ENCODE measurements at regions not wholly inside any gene's neighbourhood (a gene's known extent, or its start where the extent isn't known, plus 50 kb on each side); places are given as distances from the start of the nearest gene placed in this dataset.

DNA sequence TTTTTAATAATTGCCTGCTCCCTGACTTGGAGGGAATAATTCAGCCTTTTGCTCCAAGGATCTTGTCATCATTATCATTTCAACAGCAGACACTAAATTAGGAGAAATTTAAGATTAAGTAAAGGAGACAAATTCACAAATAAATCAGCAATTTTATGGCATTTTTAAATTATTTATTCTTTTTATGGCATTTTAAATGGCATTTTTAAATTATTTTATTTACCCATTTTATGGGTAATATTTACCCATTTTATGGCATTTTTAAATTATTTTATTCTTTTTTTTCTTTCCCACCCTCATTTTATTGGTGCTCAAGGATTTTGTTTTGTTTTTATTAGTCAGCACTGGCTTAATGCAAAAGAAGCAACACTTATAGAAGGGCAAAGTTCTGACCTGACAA lies 1201.0 kb upstream of the SORCS1 start:
- Histone ChIP-seq H3K27me3 (ENCODE audit: low read length) (no peaks in the 10 kb centered on the region), H3K36me3 (ENCODE audit: low read depth, low read length) (no peaks in the 10 kb centered on the region), H2AFZ (ENCODE audit: low read length) (no peak overlapping the region), H3K9me2 (replicated peaks; ENCODE audit: low read length) (no peaks in the 10 kb centered on the region), H4K20me1 (ENCODE audit: low read length) (no peaks in the 10 kb centered on the region), H3F3A (ENCODE audit: low read length, unreplicated experiment) (no peaks in the 10 kb centered on the region), H3K4me2 (ENCODE audit: low read length) (no peak overlapping the region), H3K79me2 (ENCODE audit: low read length) (no peaks in the 10 kb centered on the region), H3K4me1 (ENCODE audit: insufficient read depth, low read length) (peaks cover 4% of the 10 kb centered on the region), H3K9me3 (ENCODE audit: low read length) (no peaks in the 10 kb centered on the region), H3K4me3 (ENCODE audit: low read length) (no peak overlapping the region), H3K27ac (ENCODE audit: low read length) (no peak overlapping the region), H3K9ac (ENCODE audit: low read length) (no peak overlapping the region)
- TF ChIP-seq EZH2 (IDR thresholded peaks at IDR 0.05; ENCODE audit: low read length, unreplicated experiment) (no peak), CTCF (conservative IDR thresholded peaks at IDR 0.05; ENCODE audit: low read depth, low read length) (no peak), EZH2phosphoT487 (IDR thresholded peaks at IDR 0.05; ENCODE audit: borderline replicate concordance, low read length) (no peak)
- intact Hi-C loops (cut with micrococcal nuclease): no loop called here
- POLR2A ChIA-PET (ENCODE audit: unreplicated experiment): no interaction called here
- ATAC-seq (no peak), DNase-seq (no peak)
- no TSS peak for BruUV-seq (replicated peaks)
- CTCF ChIA-PET: no interaction called here

DNA sequence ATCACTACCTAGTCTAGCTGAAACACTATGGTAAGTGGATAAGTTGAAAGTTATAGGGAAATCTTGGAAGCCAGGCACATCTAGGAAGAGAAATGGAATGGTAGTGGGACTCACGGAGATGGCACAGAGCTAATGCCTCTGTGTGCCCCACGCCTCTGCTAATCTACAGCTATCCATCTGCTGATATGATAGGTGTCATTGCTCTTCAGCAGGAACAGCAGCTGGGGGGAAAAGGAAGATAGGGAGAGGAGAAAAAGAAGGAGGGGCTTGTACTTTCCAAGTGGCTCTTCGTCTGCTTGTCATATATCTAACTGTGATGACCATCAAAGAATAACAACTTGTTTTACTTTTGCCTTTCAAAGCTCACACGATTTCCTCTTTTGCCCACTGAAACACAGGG lies 1199.1 kb upstream of the SORCS1 start:
- DNase-seq (no peak), ATAC-seq (no peak)
- Histone ChIP-seq H3K36me3 (ENCODE audit: low read depth, low read length) (no peaks in the 10 kb centered on the region), H3K79me2 (ENCODE audit: low read length) (no peaks in the 10 kb centered on the region), H3K4me1 (ENCODE audit: insufficient read depth, low read length) (peaks cover 19% of the 10 kb centered on the region), H3K9ac (ENCODE audit: low read length) (no peak overlapping the region), H3K4me3 (ENCODE audit: low read length) (no peak overlapping the region), H4K20me1 (ENCODE audit: low read length) (no peaks in the 10 kb centered on the region), H3K9me2 (replicated peaks; ENCODE audit: low read length) (no peaks in the 10 kb centered on the region), H3K27me3 (ENCODE audit: low read length) (no peaks in the 10 kb centered on the region), H3K9me3 (ENCODE audit: low read length) (no peaks in the 10 kb centered on the region), H2AFZ (ENCODE audit: low read length) (no peak overlapping the region), H3K4me2 (ENCODE audit: low read length) (no peak overlapping the region), H3F3A (ENCODE audit: low read length, unreplicated experiment) (peaks cover 1% of the 10 kb centered on the region), H3K27ac (ENCODE audit: low read length) (no peak overlapping the region)
- intact Hi-C loops (cut with micrococcal nuclease): no loop called here
- ChIA-PET POLR2A (ENCODE audit: unreplicated experiment) (no interaction called here), CTCF (no interaction called here)
- TF ChIP-seq CTCF (conservative IDR thresholded peaks at IDR 0.05; ENCODE audit: low read depth, low read length): no peak
- TF ChIP-seq EZH2phosphoT487 (IDR thresholded peaks at IDR 0.05; ENCODE audit: borderline replicate concordance, low read length): no peak
- no peak for TF ChIP-seq EZH2 (IDR thresholded peaks at IDR 0.05; ENCODE audit: low read length, unreplicated experiment)
- no TSS peak for BruUV-seq (replicated peaks)

- ChIA-PET POLR2A (ENCODE audit: unreplicated experiment) (no interaction called here), CTCF (no interaction called here)
- Histone ChIP-seq H3K79me2 (ENCODE audit: low read length) (no peaks in the 10 kb centered on the region), H3K36me3 (ENCODE audit: low read depth, low read length) (no peaks in the 10 kb centered on the region), H2AFZ (ENCODE audit: low read length) (no peak overlapping the region), H3K27ac (ENCODE audit: low read length) (no peak overlapping the region), H3K9me2 (replicated peaks; ENCODE audit: low read length) (no peaks in the 10 kb centered on the region), H3K4me3 (ENCODE audit: low read length) (no peak overlapping the region), H3K9me3 (ENCODE audit: low read length) (no peaks in the 10 kb centered on the region), H4K20me1 (ENCODE audit: low read length) (no peaks in the 10 kb centered on the region), H3F3A (ENCODE audit: low read length, unreplicated experiment) (peaks cover 5% of the 10 kb centered on the region), H3K9ac (ENCODE audit: low read length) (no peak overlapping the region), H3K4me2 (ENCODE audit: low read length) (no peak overlapping the region), H3K4me1 (ENCODE audit: insufficient read depth, low read length) (peaks cover 25% of the 10 kb centered on the region), H3K27me3 (ENCODE audit: low read length) (no peaks in the 10 kb centered on the region)
- no TSS peak for BruUV-seq (replicated peaks)
- intact Hi-C loops (cut with micrococcal nuclease): no loop called here
- TF ChIP-seq CTCF (conservative IDR thresholded peaks at IDR 0.05; ENCODE audit: low read depth, low read length): no peak
- no peak for TF ChIP-seq EZH2 (IDR thresholded peaks at IDR 0.05; ENCODE audit: low read length, unreplicated experiment)
- no peak for TF ChIP-seq EZH2phosphoT487 (IDR thresholded peaks at IDR 0.05; ENCODE audit: borderline replicate concordance, low read length)
- DNase-seq: no peak
- no peak for ATAC-seq
These were observed 1198.5 kb upstream of the SORCS1 start for GRCh38 chr10:108362961-108363360.
